ENCODE measurements at regions not wholly inside any gene's neighbourhood (a gene's known extent, or its start where the extent isn't known, plus 50 kb on each side); places are given as distances from the start of the nearest gene placed in this dataset.

DNA sequence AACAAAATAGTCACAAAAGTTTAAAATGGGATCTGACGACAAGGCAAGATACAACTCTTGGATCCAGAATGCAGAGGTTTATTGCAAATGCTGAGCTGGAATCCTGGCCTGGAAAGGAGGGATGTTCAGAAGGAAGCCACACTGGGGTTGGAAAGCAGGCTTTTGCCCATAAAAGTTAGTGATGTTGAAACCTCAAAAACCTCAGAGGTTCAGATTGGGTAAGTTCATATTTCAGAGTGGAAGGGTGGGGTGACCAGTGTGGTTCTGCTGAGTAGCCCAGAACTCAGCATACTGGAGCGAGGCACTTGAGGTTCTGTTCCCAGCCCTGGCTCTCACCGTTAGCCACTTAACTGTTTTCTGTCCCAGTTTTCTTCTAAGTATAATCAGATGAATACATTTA is 114.0 kb upstream of the OSTN start:
- no peak for TF ChIP-seq NRF1 (IDR thresholded peaks at IDR 0.05; ENCODE audit: low read depth, low read length)
- no peak for TF ChIP-seq POLR2AphosphoS5 (IDR thresholded peaks at IDR 0.05; ENCODE audit: low read depth, low read length)
- no peak for TF ChIP-seq ELF1 (IDR thresholded peaks at IDR 0.05)
- TF ChIP-seq, protein P1, sequence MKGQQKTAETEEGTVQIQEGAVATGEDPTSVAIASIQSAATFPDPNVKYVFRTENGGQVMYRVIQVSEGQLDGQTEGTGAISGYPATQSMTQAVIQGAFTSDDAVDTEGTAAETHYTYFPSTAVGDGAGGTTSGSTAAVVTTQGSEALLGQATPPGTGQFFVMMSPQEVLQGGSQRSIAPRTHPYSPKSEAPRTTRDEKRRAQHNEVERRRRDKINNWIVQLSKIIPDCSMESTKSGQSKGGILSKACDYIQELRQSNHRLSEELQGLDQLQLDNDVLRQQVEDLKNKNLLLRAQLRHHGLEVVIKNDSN (IDR thresholded peaks at IDR 0.05; ENCODE audit: borderline replicate concordance, low read depth) = no peak
- TF ChIP-seq TEAD4 (IDR thresholded peaks at IDR 0.05; ENCODE audit: borderline replicate concordance, insufficient read depth) = no peak
- TF ChIP-seq, protein P2, sequence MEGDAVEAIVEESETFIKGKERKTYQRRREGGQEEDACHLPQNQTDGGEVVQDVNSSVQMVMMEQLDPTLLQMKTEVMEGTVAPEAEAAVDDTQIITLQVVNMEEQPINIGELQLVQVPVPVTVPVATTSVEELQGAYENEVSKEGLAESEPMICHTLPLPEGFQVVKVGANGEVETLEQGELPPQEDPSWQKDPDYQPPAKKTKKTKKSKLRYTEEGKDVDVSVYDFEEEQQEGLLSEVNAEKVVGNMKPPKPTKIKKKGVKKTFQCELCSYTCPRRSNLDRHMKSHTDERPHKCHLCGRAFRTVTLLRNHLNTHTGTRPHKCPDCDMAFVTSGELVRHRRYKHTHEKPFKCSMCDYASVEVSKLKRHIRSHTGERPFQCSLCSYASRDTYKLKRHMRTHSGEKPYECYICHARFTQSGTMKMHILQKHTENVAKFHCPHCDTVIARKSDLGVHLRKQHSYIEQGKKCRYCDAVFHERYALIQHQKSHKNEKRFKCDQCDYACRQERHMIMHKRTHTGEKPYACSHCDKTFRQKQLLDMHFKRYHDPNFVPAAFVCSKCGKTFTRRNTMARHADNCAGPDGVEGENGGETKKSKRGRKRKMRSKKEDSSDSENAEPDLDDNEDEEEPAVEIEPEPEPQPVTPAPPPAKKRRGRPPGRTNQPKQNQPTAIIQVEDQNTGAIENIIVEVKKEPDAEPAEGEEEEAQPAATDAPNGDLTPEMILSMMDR (IDR thresholded peaks at IDR 0.05) = no peak
- no peak for TF ChIP-seq GABPA (IDR thresholded peaks at IDR 0.05; ENCODE audit: low read depth)
- TF ChIP-seq, protein P3, sequence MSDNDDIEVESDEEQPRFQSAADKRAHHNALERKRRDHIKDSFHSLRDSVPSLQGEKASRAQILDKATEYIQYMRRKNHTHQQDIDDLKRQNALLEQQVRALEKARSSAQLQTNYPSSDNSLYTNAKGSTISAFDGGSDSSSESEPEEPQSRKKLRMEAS (IDR thresholded peaks at IDR 0.05; ENCODE audit: low read depth) = no peak
- TF ChIP-seq RFX5 (IDR thresholded peaks at IDR 0.05; ENCODE audit: low read length) = no peak
- TF ChIP-seq, protein P4, sequence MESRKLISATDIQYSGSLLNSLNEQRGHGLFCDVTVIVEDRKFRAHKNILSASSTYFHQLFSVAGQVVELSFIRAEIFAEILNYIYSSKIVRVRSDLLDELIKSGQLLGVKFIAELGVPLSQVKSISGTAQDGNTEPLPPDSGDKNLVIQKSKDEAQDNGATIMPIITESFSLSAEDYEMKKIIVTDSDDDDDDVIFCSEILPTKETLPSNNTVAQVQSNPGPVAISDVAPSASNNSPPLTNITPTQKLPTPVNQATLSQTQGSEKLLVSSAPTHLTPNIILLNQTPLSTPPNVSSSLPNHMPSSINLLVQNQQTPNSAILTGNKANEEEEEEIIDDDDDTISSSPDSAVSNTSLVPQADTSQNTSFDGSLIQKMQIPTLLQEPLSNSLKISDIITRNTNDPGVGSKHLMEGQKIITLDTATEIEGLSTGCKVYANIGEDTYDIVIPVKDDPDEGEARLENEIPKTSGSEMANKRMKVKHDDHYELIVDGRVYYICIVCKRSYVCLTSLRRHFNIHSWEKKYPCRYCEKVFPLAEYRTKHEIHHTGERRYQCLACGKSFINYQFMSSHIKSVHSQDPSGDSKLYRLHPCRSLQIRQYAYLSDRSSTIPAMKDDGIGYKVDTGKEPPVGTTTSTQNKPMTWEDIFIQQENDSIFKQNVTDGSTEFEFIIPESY (IDR thresholded peaks at IDR 0.05; ENCODE audit: borderline replicate concordance, low read depth) = no peak
- TF ChIP-seq, protein P5, sequence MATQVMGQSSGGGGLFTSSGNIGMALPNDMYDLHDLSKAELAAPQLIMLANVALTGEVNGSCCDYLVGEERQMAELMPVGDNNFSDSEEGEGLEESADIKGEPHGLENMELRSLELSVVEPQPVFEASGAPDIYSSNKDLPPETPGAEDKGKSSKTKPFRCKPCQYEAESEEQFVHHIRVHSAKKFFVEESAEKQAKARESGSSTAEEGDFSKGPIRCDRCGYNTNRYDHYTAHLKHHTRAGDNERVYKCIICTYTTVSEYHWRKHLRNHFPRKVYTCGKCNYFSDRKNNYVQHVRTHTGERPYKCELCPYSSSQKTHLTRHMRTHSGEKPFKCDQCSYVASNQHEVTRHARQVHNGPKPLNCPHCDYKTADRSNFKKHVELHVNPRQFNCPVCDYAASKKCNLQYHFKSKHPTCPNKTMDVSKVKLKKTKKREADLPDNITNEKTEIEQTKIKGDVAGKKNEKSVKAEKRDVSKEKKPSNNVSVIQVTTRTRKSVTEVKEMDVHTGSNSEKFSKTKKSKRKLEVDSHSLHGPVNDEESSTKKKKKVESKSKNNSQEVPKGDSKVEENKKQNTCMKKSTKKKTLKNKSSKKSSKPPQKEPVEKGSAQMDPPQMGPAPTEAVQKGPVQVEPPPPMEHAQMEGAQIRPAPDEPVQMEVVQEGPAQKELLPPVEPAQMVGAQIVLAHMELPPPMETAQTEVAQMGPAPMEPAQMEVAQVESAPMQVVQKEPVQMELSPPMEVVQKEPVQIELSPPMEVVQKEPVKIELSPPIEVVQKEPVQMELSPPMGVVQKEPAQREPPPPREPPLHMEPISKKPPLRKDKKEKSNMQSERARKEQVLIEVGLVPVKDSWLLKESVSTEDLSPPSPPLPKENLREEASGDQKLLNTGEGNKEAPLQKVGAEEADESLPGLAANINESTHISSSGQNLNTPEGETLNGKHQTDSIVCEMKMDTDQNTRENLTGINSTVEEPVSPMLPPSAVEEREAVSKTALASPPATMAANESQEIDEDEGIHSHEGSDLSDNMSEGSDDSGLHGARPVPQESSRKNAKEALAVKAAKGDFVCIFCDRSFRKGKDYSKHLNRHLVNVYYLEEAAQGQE (IDR thresholded peaks at IDR 0.05; ENCODE audit: low read depth, low read length) = no peak
- TF ChIP-seq, protein P6, sequence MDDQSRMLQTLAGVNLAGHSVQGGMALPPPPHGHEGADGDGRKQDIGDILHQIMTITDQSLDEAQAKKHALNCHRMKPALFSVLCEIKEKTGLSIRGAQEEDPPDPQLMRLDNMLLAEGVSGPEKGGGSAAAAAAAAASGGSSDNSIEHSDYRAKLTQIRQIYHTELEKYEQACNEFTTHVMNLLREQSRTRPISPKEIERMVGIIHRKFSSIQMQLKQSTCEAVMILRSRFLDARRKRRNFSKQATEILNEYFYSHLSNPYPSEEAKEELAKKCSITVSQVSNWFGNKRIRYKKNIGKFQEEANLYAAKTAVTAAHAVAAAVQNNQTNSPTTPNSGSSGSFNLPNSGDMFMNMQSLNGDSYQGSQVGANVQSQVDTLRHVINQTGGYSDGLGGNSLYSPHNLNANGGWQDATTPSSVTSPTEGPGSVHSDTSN (IDR thresholded peaks at IDR 0.05) = no peak
